HG02981 (cell line): ENCODE measurements at regions not wholly inside any gene's neighbourhood (a gene's known extent, or its start where the extent isn't known, plus 50 kb on each side); places are given as distances from the start of the nearest gene placed in this dataset.

Source experiments
- ATAC-seq: cut with Tn5 transposase; IDR thresholded peaks from one replicate; pipeline ENCODE4 v1.9.1; 2021; ENCODE audit warnings: mild to moderate bottlenecking, moderate library complexity; ENCODE audit not compliant: unreplicated experiment

DNA sequence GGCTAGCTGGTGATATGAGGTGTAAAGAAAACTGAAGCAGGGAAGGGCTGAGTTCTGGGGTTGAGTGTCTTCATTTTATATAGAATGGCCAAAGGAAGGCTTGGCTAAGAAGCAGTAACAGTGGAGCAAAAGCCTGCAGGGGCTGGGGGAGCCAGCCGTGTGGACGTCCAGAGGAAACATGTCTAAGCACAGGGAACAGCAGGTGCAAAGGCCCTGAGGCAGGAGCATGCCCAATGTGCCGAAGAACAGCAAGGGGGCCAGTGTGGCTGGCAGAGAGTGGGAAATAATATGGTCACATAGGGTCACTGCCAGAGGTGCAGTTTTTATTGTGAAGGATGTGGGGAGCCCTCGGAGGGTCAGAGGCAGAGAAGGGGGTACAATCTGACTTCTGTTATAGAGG, 60.5 kb upstream of the KCNG1 start:
- ATAC-seq = no peak

DNA sequence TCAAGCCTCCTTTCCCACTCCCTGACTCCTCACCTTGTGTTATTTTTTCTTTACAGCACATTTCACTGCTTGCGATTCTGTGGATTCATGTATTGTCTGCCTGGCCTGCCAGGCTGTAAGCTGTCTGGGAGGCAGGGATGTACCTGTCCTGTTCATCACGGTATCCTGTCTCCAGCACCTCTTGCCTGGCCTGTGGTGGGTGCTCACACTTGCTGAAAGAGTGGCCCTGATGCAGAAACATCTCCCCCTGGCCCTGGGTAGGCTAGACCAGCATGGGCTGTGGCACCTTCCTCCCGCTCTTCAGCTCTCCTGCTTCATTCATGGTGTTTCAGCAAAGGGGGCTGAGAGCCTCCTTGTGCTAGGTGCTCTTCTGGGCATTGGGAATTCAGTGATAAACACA, 60.1 kb upstream of the KCNG1 start:
- no peak for ATAC-seq

DNA sequence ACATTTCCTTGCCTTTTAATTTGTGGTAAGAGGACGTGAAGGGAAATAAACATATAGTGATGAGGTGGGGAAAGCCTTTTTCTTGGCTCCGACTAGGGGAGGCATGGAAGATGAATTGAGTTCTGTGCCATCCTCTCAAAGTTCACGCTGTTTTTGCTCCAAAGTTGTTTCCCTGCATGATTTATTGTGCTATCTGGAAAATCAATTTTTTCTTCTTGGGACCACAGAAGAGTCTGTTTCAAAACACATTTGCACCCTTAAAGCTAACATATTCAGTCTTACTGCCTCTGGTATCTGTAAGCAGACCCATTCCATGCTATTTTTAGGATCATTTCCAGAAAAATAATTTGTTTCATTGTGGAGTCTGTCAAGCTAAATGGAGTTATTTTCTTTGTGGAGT, 57.6 kb upstream of the KCNG1 start:
- no peak for ATAC-seq

DNA sequence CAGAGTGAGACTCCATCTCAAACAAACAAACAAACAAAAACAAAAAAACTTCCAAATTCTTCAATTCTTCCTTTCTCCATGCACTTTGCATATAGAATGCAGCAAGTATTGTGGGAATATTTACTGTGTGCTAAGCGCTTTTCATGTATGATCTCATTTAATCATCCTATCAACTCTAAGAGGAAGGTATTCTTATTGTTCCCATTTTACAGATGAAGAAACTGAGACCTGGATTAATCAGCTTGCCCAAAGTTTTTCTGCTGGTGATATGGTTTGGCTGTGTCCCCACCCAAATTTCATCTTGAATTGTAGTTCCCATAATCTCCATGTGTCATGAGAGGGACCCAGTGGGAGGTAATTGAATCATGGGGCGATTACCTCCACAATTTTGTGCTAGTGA, 56.6 kb upstream of the KCNG1 start:
- ATAC-seq = no peak

DNA sequence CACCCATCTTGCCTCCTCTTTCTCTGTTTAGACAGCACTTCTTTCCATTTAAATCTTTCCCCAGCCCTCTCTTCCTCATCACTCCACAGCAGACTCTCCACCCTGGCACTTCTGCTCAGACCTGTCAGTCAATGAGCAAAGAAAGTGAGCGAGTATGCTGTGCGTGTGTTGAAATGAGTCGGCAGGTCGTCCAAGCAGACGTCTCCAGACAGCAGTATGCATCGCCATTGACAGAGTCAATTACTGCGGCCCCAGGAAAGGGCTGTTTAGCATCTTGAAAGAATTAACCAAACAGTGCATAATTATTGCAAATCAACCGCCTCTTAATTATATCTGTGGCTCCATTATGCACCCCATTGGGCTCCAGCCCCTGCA, 54.8 kb upstream of the KCNG1 start:
- ATAC-seq = no peak

DNA sequence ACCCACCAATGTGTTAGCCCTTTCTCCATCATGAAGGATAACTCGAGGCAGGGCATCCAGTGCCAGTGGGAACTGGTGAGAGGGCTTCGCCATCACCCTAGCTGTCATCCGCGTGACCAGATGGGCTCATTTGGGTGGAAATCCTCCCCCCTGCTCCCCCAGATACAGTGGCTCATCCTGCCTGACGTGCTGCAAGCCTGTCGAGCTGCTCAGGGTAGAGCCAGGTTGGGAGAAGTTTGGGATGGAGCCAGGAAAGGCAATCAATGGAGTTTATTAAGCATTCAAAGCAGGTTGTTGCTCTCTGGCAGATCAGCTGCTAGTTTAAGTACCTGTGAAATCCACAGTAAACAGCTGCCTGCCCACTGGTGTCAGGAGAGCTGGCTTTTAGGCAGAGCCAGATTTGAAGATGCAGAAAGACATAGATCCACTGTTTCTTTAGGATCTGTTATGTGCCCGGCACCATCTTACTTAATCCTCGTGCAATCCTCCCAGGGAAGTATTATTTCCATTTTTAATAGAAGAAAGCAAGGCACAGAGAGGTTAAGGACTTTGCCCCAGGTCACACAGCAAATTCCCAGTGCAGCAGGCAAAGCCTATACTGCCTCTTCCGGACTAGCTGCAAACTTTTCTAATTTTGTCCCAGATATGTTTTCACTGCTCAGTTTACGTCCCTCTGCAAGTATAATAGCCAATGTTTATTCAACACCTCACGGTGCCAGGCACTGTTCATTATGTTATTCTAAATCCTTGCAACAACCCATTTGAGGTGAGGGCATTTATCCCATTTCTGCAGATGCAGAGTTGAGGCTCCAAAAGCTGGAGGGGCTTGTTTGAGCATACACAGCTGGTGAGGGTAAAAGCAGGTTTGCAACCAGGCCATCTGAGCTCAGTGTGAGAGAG, 54.1 kb upstream of the KCNG1 start:
- ATAC-seq = no peak

DNA sequence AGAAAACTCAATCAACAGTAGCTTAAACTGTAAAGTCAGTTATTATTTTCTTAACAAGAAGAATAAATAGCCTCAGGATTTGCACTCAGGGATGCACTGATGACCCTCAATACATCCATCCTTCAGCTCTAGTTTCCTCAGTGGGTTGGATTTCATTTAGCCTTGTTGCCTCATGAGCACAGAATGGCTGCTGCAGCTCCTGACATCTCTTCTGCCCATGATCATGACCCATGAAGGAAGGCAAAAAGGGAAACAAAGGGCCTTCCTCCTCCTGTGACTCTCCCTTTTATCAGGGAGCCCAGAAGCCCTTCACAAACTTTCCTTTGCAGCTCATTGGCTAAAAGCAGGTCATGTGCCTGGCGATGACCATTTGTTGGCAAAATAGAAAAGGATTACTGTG, 51.2 kb upstream of the KCNG1 start:
- no peak for ATAC-seq
